ENCODE measurements at regions not wholly inside any gene's neighbourhood (a gene's known extent, or its start where the extent isn't known, plus 50 kb on each side); places are given as distances from the start of the nearest gene placed in this dataset.

- no peak for TF ChIP-seq FOSL1 (IDR thresholded peaks at IDR 0.05; ENCODE audit: insufficient read depth, low read depth, low read length)
- TF ChIP-seq TEAD4 (IDR thresholded peaks at IDR 0.05; ENCODE audit: low read depth, low read length) = no peak
- no peak for TF ChIP-seq EZH2 (IDR thresholded peaks at IDR 0.05; ENCODE audit: low read depth, low read length, severe bottlenecking)
- TF ChIP-seq E2F6 (IDR thresholded peaks at IDR 0.05) = no peak
- no peak for TF ChIP-seq JUN (IDR thresholded peaks at IDR 0.05; ENCODE audit: low read depth, low read length)
- no peak for TF ChIP-seq CTCF (IDR thresholded peaks at IDR 0.05; ENCODE audit: control extremely low read depth in 1 of 3, insufficient read depth in 1 of 3, low read depth in 1 of 3, low read length in 3 of 3)
- no peak for TF ChIP-seq SUZ12 (IDR thresholded peaks at IDR 0.05; ENCODE audit: low read length)
- no peak for TF ChIP-seq SP4 (IDR thresholded peaks at IDR 0.05; ENCODE audit: low read length)
- no peak for TF ChIP-seq MAX (IDR thresholded peaks at IDR 0.05)
- TF ChIP-seq SP2 (IDR thresholded peaks at IDR 0.05; ENCODE audit: low read length) = no peak
- TF ChIP-seq CTBP2 (IDR thresholded peaks at IDR 0.05; ENCODE audit: borderline replicate concordance, insufficient read depth, insufficient read length, low read length) = no peak
- TF ChIP-seq ASH2L (IDR thresholded peaks at IDR 0.05; ENCODE audit: low read length) = no peak
These were observed 469.3 kb upstream of the MAN1A1 start (continued) for GRCh38 chr6:119818876-119819275.
